IPS-NIHi7 (cell line): ENCODE measurements at regions not wholly inside any gene's neighbourhood (a gene's known extent, or its start where the extent isn't known, plus 50 kb on each side); places are given as distances from the start of the nearest gene placed in this dataset.
"Not testable (repeated sequence)": the region's sequence is repeated elsewhere in the genome, so short reads cannot be mapped to it uniquely, and the experiment has no call there.

Experiments used
- DNase-seq: peaks from one replicate; pipeline ENCODE4 v3.0.0; 2012; ENCODE audit warnings: mixed read lengths; ENCODE audit errors: extremely low spot score

- DNase-seq: no peak
Measured at GRCh38 chr12:9372202-9372601, 164.0 kb upstream of the PZP start.

- DNase-seq: no peak
Measured at GRCh38 chr12:9367828-9368227, 159.6 kb upstream of the PZP start.

DNA sequence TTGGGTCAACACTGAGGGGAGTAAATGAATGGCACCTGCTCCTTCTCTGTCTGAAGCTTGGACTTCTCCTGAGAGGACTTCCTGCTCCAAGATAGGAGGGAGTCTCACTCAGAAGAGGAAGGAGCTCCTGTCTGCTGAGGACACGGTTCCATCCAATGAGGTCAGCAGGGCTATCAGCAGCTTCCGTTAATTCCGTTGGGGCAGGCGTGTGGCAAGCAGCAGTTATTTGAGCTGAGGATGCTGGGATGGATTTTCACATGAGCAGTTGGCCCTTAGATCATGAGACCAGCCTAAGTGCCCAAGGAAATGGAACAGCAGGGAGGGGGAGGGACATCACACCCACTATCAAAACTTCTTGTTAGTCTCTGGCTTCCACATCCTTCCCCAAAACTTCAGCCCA lies 159.0 kb upstream of the PZP start:
- DNase-seq: no peak

GRCh38 chr12:9365296-9365695 lies 157.1 kb upstream of the PZP start:
- no peak for DNase-seq

DNA sequence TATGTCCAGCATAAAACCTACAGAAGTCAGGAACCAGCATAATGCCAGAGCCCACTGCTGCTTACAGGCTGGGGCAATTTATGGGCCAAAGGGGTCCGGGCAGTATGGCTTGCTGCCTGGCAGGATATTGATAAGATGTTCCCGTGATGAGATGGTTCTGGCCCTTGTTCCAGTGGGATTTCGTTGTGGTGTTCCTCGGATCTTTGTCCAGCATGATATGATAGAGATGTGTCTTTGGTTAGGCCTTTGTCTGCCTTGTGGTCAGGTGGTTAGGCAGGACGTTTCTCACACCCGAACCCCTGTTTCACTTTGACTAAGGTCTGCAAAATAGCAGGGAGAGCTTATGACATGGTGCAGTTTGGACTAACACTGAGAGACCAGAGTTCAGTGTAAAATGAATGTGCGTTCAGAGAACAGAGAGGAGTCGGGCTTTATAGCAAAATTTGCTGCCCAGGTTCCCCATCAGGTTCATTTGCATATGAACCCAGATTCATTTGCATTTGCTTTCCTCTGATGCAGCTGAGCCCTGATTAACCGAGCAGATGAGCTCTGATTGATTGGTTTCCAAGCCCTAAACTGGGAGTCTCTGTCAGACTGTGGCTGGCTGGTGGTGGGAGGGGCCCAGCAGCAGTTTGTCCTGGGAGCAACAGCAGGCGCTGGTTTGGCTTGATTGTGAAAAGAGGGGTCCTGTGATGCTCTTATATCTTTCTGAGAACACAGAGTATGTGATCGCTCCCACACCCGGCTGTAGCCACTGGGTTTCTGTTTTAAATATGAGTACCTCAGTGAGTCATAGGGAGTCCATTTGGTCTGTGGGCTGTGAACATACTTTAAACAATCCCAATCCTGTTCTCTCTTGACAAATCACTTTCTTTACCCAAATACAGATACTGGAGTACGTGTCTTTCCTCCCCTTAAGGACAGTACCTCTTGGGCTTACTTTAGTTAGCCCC lies 156.3 kb upstream of the PZP start:
- peak; percentile 65 for DNase-seq

GRCh38 chr12:9363145-9363544 lies 154.9 kb upstream of the PZP start:
- no peak for DNase-seq

GRCh38 chr12:9361879-9362326 lies 153.7 kb upstream of the PZP start:
- no peak for DNase-seq

GRCh38 chr12:9354009-9354754 lies 146.0 kb upstream of the PZP start:
- not testable (repeated sequence) for DNase-seq

GRCh38 chr12:9351136-9351535 lies 142.9 kb upstream of the PZP start:
- no peak for DNase-seq

DNA sequence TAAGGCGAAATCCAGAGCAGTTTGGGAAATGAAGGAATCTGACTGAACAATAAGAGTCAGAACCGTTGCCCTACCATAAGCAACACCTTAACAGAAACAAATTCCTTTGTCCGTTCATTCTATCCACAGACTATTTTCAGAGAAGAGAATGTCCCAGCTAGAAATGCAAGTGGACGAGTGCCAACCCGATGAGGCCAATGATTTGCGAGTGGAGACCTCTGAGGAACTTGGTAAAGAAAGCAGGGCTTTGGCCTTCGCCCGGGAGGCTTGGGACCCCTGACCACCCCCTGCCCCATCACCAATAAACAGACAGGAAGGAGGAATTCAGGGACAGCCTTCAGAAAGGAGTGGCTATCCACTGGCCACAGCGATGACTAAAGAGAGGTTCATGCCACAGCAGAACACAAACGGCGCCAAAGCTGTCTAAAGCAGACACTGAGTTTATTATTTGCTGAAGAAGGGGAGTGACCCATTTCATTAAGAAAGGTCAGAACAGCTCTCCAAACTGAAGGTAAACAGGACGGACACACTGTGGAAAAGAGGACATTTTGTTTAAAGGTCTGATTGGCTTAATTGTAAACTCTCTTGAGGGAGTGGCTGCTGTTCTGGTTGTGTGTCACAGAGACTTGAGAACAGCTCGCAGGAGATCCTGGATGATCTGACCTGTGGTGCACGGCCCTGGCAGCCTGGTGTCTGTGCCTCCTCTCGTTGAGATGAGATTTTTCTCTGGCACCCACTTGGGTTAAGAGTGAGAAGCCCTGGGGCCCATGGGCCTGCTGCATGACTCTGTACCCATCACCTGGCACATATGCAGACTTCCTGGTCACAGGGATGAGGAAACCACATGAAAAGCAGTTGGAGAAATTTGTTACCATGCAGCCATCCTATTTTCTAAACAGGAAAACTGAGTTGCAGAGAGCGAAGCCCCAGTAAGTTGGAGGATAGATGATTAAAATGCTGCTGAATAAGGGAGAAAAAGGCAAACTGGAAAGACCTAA lies 142.0 kb upstream of the PZP start:
- no peak for DNase-seq

DNA sequence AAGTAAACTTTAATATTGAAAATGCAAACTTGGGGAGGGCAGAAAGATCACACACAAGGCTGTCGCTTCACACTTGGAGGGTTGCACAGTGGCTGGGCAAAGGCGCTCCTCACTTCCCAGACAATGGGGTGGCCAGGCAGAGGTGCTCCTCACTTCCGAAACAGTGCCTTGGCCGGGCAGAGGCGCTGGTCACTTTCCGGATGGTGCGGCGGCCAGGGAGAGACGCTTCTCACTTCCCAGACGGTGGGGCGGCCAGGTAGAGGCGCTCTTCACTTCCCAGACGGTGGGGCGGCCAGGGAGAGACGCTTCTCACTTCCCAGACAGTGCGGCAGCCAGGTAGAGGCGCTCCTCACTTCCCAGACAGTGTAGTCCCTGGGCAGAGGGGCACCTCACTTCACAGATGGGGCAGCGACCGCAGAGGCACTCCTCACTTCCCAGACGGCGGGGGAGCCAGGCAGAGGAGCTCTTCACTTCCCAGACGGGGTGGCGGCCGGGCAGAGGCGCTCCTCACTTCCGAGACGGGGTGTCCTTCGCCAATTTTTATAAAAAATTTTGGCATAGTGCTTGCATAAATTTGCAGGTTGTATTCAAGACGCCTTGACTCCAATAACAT lies 140.8 kb upstream of the PZP start:
- DNase-seq: no peak

GRCh38 chr12:9347328-9348127 lies 139.3 kb upstream of the PZP start:
- DNase-seq: no peak

DNA sequence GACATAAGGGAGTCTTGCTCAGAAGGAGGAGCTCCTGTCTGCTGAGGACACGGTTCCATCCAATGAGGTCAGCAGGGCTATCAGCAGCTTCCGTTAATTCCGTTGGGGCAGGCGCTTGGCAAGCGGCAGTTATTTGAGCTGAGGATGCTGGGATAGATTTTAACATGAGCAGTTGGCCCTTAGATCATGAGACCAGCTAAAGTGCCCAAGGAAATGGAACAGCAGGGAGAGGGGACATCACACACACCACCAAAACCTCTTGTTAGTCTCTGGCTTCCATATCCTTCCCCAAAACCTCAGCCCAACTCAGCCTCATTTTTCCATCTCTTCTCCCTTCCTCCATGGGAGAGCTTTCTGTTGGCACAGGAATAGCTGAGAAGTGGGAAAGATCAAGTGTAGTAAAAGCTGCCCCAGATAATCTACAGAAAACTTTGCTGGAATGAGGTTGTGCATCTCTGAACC lies 138.7 kb upstream of the PZP start:
- DNase-seq: no peak

DNA sequence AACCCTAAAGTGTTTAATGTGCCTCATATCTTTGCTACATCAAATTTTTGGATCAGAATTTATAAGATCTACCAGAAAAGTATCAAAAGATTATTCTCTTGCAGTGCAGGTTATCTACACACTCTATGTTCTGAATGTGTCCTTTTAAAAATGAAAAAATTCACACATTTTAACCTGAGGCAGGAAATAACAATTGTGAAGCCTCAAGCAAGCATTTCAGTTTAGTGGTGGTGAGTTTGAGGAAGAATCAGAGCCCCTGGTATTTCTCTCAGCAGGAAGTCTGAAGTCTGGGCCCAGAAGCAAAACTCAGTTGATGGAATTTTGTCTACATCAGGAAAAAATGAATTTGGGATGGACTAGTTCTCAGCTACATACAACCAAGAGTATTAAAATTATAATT lies 137.0 kb upstream of the PZP start:
- no peak for DNase-seq

- DNase-seq: no peak
Measured at GRCh38 chr12:9344541-9344940, 136.3 kb upstream of the PZP start.

DNA sequence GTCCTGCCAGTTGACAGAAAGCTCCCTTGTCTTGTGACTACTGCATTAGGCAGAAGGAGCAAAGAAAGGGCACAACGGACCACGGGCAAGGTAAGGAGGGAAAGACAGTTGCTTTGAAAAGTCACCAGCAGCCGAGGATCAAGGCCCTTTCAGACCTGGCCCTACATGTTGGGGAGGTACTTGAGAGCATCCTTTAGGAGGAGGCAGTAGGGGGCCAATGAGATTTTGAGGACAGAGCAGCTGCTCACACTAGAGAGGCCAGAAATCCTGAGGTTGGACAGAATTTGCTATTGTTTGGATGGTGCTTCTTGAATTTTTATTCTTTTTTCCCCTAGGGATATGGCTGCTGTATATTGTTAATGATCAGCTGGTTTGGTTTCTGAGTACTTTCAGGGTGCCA lies 135.5 kb upstream of the PZP start:
- no peak for DNase-seq

- DNase-seq: no peak
Measured at GRCh38 chr12:9342614-9343353, 134.6 kb upstream of the PZP start.

DNA sequence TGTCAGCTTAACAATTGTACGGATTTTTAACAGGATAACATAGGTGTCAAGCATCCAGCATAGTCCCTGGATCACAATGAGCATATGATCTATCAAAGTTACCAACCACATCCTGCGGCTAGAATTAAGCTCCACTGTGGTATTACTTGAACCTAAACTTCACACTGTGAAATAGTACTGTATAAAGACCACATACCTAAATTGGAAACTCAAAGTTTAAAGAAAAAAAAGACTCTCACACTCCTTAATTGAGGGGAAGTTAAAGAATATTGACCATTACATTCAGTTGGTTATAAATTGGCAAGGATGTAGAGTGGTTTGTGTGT lies 133.0 kb upstream of the PZP start:
- no peak for DNase-seq

DNA sequence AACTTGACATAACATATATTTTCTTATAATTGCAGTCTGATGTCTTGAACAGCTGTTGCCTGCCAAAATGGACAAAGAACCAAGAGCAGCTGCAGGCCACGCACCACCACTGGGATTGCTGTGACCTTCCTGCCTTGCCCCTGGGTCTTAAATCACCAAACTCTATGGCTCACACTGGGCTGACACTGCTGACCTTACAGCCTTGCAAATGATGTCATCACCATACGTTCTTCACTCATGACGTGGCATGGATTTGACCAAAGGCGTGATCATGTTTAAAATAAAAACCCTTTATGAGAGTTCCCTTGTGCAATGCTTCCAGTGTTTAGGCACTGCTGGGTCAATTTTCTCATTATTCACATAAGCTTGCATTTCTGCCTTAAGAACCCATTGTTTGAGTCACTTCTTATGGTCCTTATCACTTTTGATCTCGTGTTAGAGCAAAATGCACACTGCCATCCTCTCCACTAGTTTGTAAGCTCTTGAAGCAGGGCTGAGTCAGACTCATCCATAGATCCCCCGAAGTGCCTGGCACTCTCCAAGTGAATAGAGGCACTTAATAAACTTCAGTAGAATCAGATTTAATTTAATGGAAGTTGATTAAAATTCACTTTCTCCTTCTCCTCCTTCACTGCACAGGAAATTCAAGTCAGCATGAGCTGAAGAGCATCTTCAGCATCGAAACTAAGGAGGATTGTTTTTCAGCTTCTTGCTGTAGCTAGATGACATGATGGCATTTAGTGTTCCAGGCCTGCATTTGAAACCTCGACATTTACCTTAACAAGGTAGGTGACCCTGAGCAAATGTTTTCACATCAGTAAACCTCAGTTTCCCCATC lies 132.4 kb upstream of the PZP start:
- no peak for DNase-seq
